Natural killer cell (primary cell): ENCODE measurements at regions not wholly inside any gene's neighbourhood (a gene's known extent, or its start where the extent isn't known, plus 50 kb on each side); places are given as distances from the start of the nearest gene placed in this dataset.

Experiments
- ATAC-seq, 3 donors: fragments of 150-1000 bp in 2 of 3; fragments of 200-7000 bp in 1 of 3; cut with Tn5 transposase; 1 replicate in 1 of 3; 2 replicates in 2 of 3; pipeline ENCODE4 v1.10.0; 2021; ENCODE audit warnings: mild to moderate bottlenecking in 2 of 3, moderate library complexity in 2 of 3
- DNase-seq, 2 donors: peaks; one replicate each; pipeline versions ENCODE4 v3.0.0 to v3.0.0-alpha.2; 2013 to 2021; ENCODE audit warnings: mixed read lengths in 1 of 2
- H3K27ac ChIP-seq: one replicate; pipeline ENCODE4 v1.5.1; 2013; ENCODE audit warnings: mild to moderate bottlenecking, low read length
- H3K27me3 ChIP-seq: one replicate; pipeline ENCODE4 v1.6.1; 2013; ENCODE audit warnings: low read length; ENCODE audit not compliant: control insufficient read depth, insufficient read depth
- H3K36me3 ChIP-seq: one replicate; pipeline ENCODE4 v1.6.1; 2013; ENCODE audit warnings: low read length; ENCODE audit not compliant: control insufficient read depth, insufficient read depth
- H3K4me1 ChIP-seq: one replicate; pipeline ENCODE4 v1.6.1; 2013; ENCODE audit warnings: low read length; ENCODE audit not compliant: control insufficient read depth, insufficient read depth
- H3K4me3 ChIP-seq: one replicate; pipeline ENCODE4 v1.5.1; 2013; ENCODE audit warnings: low read length
- H3K9me3 ChIP-seq: one replicate; pipeline ENCODE4 v1.6.1; 2013; ENCODE audit warnings: low read length; ENCODE audit not compliant: control insufficient read depth, insufficient read depth
- H3K27ac Mint-ChIP-seq, 2 donors: one replicate each; pipeline ENCODE4 v1.8.0; 2022; ENCODE audit warnings: mild to moderate bottlenecking in 2 of 2, mixed read lengths in 2 of 2, moderate library complexity in 1 of 2
- H3K27me3 Mint-ChIP-seq, 2 donors: one replicate each; pipeline ENCODE4 v1.8.0; 2022; ENCODE audit warnings: low read depth in 2 of 2, mixed read lengths in 2 of 2
- H3K36me3 Mint-ChIP-seq: one replicate; pipeline ENCODE4 v1.8.0; 2022; ENCODE audit warnings: mixed read lengths
- H3K4me1 Mint-ChIP-seq, 2 donors: one replicate each; pipeline ENCODE4 v1.8.0; 2022; ENCODE audit warnings: mixed read lengths in 2 of 2
- H3K4me3 Mint-ChIP-seq: one replicate; pipeline ENCODE4 v1.8.0; 2022; ENCODE audit warnings: mild to moderate bottlenecking, moderate library complexity, mixed read lengths
- H3K9me3 Mint-ChIP-seq, 2 donors: one replicate each; pipeline ENCODE4 v1.8.0; 2022; ENCODE audit warnings: mixed read lengths in 2 of 2
- WGBS: methylation state at CpG from one replicate; pipeline ENCODE4 v1.1.7; 2013; ENCODE audit warnings: missing lambda C conversion rate; ENCODE audit not compliant: insufficient coverage; 5-methylcytosine and 5-hydroxymethylcytosine counted together
- intact Hi-C: fragments of 100-400 bp; cut with micrococcal nuclease; formaldehyde crosslinking; loops from one replicate; pipeline ENCODE4 v1.14.2; 2022
- TF ChIP-seq, protein P1 (sequence below): fragments of 200-600 bp; IDR thresholded peaks from one replicate; pipeline ENCODE4 v1.8.0; 2022; ENCODE audit warnings: antibody characterized with exemption

DNA sequence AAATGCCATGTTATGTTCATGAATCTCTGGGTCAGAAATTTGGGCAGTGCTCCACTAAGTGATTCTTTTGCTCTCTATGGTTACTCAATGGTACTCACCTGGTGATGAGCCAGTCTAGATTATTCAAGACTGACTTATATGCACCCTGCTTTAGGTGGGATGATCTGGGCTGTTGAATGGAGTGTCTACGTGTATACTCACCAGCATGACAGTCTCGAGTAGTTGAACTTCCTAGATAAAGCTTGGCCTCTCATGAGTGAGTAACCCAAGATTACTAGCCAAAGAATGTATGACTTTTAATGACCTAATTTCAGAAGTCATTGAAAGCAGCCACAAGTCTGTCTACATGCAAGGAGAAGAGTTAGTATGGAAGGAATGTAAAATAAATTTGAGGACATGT, 77.5 kb upstream of the CADM2 start:
- no peak overlapping the region for H3K4me3 ChIP-seq
- no peak for DNase-seq
- H3K27me3 Mint-ChIP-seq, result no peaks in the 10 kb centered on the region
- peaks cover 20 to 35% of the 10 kb centered on the region in 2 donors for H3K9me3 Mint-ChIP-seq
- intact Hi-C loops, result no loop called here
- ATAC-seq, result no peak
- no peaks in the 10 kb centered on the region for H3K36me3 ChIP-seq
- TF ChIP-seq, protein P1, sequence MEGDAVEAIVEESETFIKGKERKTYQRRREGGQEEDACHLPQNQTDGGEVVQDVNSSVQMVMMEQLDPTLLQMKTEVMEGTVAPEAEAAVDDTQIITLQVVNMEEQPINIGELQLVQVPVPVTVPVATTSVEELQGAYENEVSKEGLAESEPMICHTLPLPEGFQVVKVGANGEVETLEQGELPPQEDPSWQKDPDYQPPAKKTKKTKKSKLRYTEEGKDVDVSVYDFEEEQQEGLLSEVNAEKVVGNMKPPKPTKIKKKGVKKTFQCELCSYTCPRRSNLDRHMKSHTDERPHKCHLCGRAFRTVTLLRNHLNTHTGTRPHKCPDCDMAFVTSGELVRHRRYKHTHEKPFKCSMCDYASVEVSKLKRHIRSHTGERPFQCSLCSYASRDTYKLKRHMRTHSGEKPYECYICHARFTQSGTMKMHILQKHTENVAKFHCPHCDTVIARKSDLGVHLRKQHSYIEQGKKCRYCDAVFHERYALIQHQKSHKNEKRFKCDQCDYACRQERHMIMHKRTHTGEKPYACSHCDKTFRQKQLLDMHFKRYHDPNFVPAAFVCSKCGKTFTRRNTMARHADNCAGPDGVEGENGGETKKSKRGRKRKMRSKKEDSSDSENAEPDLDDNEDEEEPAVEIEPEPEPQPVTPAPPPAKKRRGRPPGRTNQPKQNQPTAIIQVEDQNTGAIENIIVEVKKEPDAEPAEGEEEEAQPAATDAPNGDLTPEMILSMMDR, result no peak
- H3K4me1 ChIP-seq, result no peaks in the 10 kb centered on the region
- H3K27me3 ChIP-seq, result no peaks in the 10 kb centered on the region
- no peak overlapping the region for H3K27ac Mint-ChIP-seq
- no peak overlapping the region for H3K4me3 Mint-ChIP-seq
- peaks cover 5% of the 10 kb centered on the region for H3K36me3 Mint-ChIP-seq
- H3K27ac ChIP-seq, result no peak overlapping the region
- WGBS, result 83% methylated on average over 2 of the region's 2 CpGs
- H3K4me1 Mint-ChIP-seq, result no peaks in the 10 kb centered on the region
- peaks cover 7% of the 10 kb centered on the region for H3K9me3 ChIP-seq

DNA sequence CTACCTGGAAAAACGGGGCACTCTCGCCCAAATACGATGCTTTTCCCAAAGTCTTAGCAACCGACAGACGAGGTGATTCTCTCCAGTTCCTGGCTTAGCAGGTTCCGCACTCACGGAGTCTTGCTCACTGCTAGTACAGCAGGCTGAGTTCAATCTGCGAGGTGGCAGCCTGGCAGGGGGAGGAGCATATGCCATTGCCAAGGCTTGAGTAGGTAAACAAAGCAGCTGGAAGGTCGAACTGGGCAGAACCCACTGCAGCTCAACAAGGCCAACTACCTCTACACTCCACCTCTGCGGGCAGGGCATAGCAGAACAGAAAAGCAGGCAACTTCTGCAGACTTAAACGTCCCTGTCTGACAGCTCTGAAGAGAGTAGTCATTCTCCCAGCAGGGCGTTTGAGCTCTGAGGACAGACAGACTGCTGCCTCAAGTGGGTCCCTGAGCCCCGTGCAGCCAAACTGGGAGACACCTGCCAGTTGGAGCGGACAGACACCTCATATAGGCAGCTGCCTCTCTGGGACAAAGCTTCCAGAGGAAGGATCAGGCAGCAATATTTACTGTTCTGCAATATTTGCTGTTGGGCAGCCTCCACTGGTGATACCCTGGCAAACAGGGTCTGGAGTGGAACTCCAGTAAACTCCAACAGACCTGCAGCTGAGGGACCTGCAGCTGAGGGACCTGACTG, 73.4 kb upstream of the CADM2 start:
- DNase-seq, result no peak

DNA sequence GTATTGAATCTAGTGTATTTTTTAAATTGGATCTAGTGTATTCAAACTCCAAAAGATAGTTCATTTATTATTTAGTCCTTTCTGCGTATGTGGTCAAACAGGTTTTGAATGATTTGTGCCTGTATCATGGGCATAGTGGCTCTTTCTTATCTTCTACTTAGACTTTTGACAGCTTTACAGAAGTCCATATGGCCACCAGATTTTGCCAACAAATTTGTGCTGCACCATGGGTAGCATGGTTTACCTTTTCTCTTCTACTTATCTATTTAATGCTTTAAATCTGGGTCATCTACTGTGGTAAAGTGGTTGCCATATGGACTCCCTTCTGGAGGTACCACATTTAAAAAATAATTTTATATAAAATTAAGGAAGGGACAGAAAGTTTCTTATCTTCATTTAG, 66.9 kb upstream of the CADM2 start:
- no peak for ATAC-seq
- Histone ChIP-seq H3K9me3 (no peaks in the 10 kb centered on the region), H3K4me1 (no peaks in the 10 kb centered on the region), H3K4me3 (no peak overlapping the region), H3K27me3 (no peaks in the 10 kb centered on the region), H3K36me3 (no peaks in the 10 kb centered on the region), H3K27ac (no peak overlapping the region)
- Mint-ChIP-seq H3K4me3 (no peak overlapping the region), H3K27ac (no peak overlapping the region), H3K27me3 (no peaks in the 10 kb centered on the region), H3K36me3 (peaks cover 11% of the 10 kb centered on the region), H3K4me1 (no peaks in the 10 kb centered on the region), H3K9me3 (peaks cover 13 to 26% of the 10 kb centered on the region in 2 donors)
- DNase-seq, result no peak
- TF ChIP-seq, protein P1, result no peak
- WGBS, result 100% methylated on average over 1 of the region's 1 CpG
- intact Hi-C loops, result no loop called here

More for the DNA sequence above, 73.4 kb upstream of the CADM2 start:
- H3K27ac ChIP-seq, result no peak overlapping the region
- Mint-ChIP-seq H3K36me3 (peaks cover 7% of the 10 kb centered on the region), H3K4me3 (no peak overlapping the region), H3K27ac (no peak overlapping the region), H3K9me3 (peaks cover 18 to 34% of the 10 kb centered on the region in 2 donors), H3K27me3 (no peaks in the 10 kb centered on the region), H3K4me1 (no peaks in the 10 kb centered on the region)
- TF ChIP-seq, protein P1, result no peak
- H3K9me3 ChIP-seq, result peaks cover 7% of the 10 kb centered on the region
- H3K27me3 ChIP-seq, result no peaks in the 10 kb centered on the region
- no peaks in the 10 kb centered on the region for H3K4me1 ChIP-seq
- no peak for ATAC-seq
- H3K36me3 ChIP-seq, result no peaks in the 10 kb centered on the region
- intact Hi-C loops, result no loop called here
- H3K4me3 ChIP-seq, result no peak overlapping the region
- 85% methylated on average over 14 of the region's 14 CpGs for WGBS

DNA sequence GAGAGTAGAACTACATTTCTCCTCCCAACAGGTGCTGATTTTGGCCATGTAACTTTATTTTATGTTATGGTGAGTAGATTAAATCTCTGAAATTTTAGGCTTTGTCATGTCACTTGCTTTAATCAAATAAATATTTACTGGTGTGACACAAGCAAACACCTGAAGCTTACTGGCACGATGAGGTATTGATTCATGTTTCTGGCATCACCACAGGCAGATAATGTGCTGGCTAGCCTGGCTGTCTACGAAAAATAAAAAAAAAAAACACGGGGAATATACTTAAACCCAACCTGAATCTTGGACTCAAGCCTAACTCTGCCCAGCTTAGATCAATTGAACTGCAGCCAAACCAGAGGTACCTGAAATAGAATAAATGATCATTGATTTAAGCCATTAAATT, 65.6 kb upstream of the CADM2 start:
- Mint-ChIP-seq H3K36me3 (peaks cover 18% of the 10 kb centered on the region), H3K4me1 (no peaks in the 10 kb centered on the region), H3K9me3 (peaks cover 11 to 27% of the 10 kb centered on the region in 2 donors), H3K27ac (no peak overlapping the region), H3K27me3 (no peaks in the 10 kb centered on the region), H3K4me3 (no peak overlapping the region)
- Histone ChIP-seq H3K9me3 (no peaks in the 10 kb centered on the region), H3K27ac (no peak overlapping the region), H3K4me3 (no peak overlapping the region), H3K36me3 (no peaks in the 10 kb centered on the region), H3K27me3 (no peaks in the 10 kb centered on the region), H3K4me1 (no peaks in the 10 kb centered on the region)
- no peak for DNase-seq
- intact Hi-C loops, result no loop called here
- 75% methylated on average over 3 of the region's 3 CpGs for WGBS
- ATAC-seq, result no peak
- TF ChIP-seq, protein P1, result no peak
